ENCODE measurements at regions not wholly inside any gene's neighbourhood (a gene's known extent, or its start where the extent isn't known, plus 50 kb on each side); places are given as distances from the start of the nearest gene placed in this dataset.

GRCh38 chr14:101362529-101363260 lies 198.6 kb upstream of the DIO3 start:
- TF ChIP-seq, protein P1, sequence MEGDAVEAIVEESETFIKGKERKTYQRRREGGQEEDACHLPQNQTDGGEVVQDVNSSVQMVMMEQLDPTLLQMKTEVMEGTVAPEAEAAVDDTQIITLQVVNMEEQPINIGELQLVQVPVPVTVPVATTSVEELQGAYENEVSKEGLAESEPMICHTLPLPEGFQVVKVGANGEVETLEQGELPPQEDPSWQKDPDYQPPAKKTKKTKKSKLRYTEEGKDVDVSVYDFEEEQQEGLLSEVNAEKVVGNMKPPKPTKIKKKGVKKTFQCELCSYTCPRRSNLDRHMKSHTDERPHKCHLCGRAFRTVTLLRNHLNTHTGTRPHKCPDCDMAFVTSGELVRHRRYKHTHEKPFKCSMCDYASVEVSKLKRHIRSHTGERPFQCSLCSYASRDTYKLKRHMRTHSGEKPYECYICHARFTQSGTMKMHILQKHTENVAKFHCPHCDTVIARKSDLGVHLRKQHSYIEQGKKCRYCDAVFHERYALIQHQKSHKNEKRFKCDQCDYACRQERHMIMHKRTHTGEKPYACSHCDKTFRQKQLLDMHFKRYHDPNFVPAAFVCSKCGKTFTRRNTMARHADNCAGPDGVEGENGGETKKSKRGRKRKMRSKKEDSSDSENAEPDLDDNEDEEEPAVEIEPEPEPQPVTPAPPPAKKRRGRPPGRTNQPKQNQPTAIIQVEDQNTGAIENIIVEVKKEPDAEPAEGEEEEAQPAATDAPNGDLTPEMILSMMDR (IDR thresholded peaks at IDR 0.05), result no peak
- TF ChIP-seq POLR2A (IDR thresholded peaks at IDR 0.05) (no peak), POLR2AphosphoS5 (IDR thresholded peaks at IDR 0.05; ENCODE audit: insufficient read depth in 1 of 2, low read depth in 1 of 2) (no peak)

Data from vagina (tissue), 2 donors.